COLO829 (cell line): ENCODE measurements at regions not wholly inside any gene's neighbourhood (a gene's known extent, or its start where the extent isn't known, plus 50 kb on each side); places are given as distances from the start of the nearest gene placed in this dataset.
"Not testable (repeated sequence)": the region's sequence is repeated elsewhere in the genome, so short reads cannot be mapped to it uniquely, and the experiment has no call there.

Experiments used
- DNase-seq: peaks from one replicate; pipeline ENCODE4 v3.0.0; 2012; ENCODE audit warnings: low spot score

GRCh38 chr5:85656050-85656449, 961.7 kb upstream of the COX7C start:
- DNase-seq, result no peak

- not testable (repeated sequence) for DNase-seq
Observed at GRCh38 chr5:85657328-85657727, 960.4 kb upstream of the COX7C start.

- DNase-seq, result not testable (repeated sequence)
Observed at GRCh38 chr5:85662969-85663707, 954.6 kb upstream of the COX7C start.

GRCh38 chr5:85663708-85664031, 954.1 kb upstream of the COX7C start:
- no peak for DNase-seq

- DNase-seq, result no peak
Observed at GRCh38 chr5:85670417-85670816, 947.3 kb upstream of the COX7C start.

GRCh38 chr5:85671223-85671970, 946.3 kb upstream of the COX7C start:
- DNase-seq, result peak; percentile 25

GRCh38 chr5:85681871-85682270, 935.9 kb upstream of the COX7C start:
- no peak for DNase-seq

- DNase-seq, result no peak
Observed at GRCh38 chr5:85684351-85684750, 933.4 kb upstream of the COX7C start.

- no peak for DNase-seq
Observed at GRCh38 chr5:85703296-85703695, 914.4 kb upstream of the COX7C start.

- DNase-seq, result no peak
Observed at GRCh38 chr5:85709728-85710127, 908.0 kb upstream of the COX7C start.

- no peak for DNase-seq
Observed at GRCh38 chr5:85716344-85717202, 901.2 kb upstream of the COX7C start.

- no peak for DNase-seq
Observed at GRCh38 chr5:85717203-85717563, 900.6 kb upstream of the COX7C start.

- DNase-seq, result no peak
Observed at GRCh38 chr5:85732185-85732584, 885.6 kb upstream of the COX7C start.

- DNase-seq, result no peak
Observed at GRCh38 chr5:85741972-85742371, 875.8 kb upstream of the COX7C start.

- no peak for DNase-seq
Observed at GRCh38 chr5:85760519-85760918, 857.2 kb upstream of the COX7C start.

GRCh38 chr5:85769347-85769746, 848.4 kb upstream of the COX7C start:
- no peak for DNase-seq

GRCh38 chr5:85784746-85785145, 833.0 kb upstream of the COX7C start:
- no peak for DNase-seq

- no peak for DNase-seq
Observed at GRCh38 chr5:85813146-85813545, 804.6 kb upstream of the COX7C start.

- no peak for DNase-seq
Observed at GRCh38 chr5:85814596-85814995, 803.1 kb upstream of the COX7C start.

GRCh38 chr5:85823462-85824426, 794.0 kb upstream of the COX7C start:
- DNase-seq, result no peak

GRCh38 chr5:85838781-85839180, 779.0 kb upstream of the COX7C start:
- no peak for DNase-seq

GRCh38 chr5:85841653-85842052, 776.1 kb upstream of the COX7C start:
- no peak for DNase-seq
